ENCODE measurements at regions not wholly inside any gene's neighbourhood (a gene's known extent, or its start where the extent isn't known, plus 50 kb on each side); places are given as distances from the start of the nearest gene placed in this dataset.

DNA sequence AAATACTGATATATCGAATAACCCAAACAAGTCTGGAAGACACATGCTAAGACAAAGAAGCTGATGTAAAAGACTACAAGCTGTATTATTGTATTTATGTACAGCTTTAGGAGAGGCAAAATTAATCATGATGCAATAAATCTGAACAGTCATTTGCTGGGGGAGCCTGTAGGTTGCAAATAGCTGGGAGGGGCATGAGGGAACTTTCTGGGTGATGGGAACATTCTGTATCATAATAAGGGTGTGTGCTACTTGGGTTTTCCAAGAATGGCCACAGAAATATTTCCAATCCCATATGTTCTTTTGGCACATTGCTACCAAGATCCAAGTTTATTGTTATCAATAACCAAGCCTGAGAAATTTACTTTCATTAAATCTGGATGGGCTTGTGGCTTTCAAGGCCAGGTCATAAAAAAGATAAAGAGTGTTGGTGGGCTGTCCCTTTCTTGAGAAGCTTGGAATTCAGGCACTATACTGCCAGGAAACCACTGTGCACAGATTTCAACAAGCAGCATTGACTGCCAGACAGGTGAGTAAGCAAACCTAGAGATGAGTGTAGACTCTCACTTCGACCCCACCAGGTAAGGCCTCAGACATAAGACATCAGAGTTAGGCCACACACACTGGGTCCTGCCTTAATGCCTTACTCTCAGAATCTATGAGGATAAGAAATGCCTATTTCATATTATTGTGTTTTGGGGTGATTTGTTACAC lies 629.7 kb upstream of the FZD8 start:
- no peak overlapping the region for H3K27ac ChIP-seq (ENCODE audit: low read depth, low read length)
- CTCF ChIA-PET = no interaction called here
- H3K9me2 ChIP-seq (ENCODE audit: insufficient read depth) = no peaks in the 10 kb centered on the region

More for the DNA sequence above, 629.7 kb upstream of the FZD8 start:
- no peaks in the 10 kb centered on the region for H3K27me3 ChIP-seq (ENCODE audit: insufficient read depth, low read length)
- TF ChIP-seq EGR1 (IDR thresholded peaks at IDR 0.05; ENCODE audit: low read depth) (no peak), JUND (IDR thresholded peaks at IDR 0.05) (no peak), SP1 (IDR thresholded peaks at IDR 0.05; ENCODE audit: low read depth) (no peak), EZH2phosphoT487 (IDR thresholded peaks at IDR 0.05; ENCODE audit: borderline replicate concordance) (no peak), POLR2A (IDR thresholded peaks at IDR 0.05; ENCODE audit: borderline replicate concordance, extremely low read depth, insufficient read depth, insufficient read length) (no peak), EZH2 (IDR thresholded peaks at IDR 0.05) (no peak), ZNF274 (IDR thresholded peaks at IDR 0.05; ENCODE audit: low read depth, low read length) (no peak), TCF7L2 (IDR thresholded peaks at IDR 0.05; ENCODE audit: borderline replicate concordance, extremely low read depth, insufficient read depth, insufficient read length) (no peak), FOSL1 (IDR thresholded peaks at IDR 0.05; ENCODE audit: low read depth) (no peak), ELF1 (IDR thresholded peaks at IDR 0.05; ENCODE audit: borderline replicate concordance, low read depth) (no peak), YY1 (IDR thresholded peaks at IDR 0.05; ENCODE audit: extremely low read depth, insufficient replicate concordance, low read depth, low read length) (no peak), RAD21 (IDR thresholded peaks at IDR 0.05; ENCODE audit: low read depth) (no peak), SIN3A (IDR thresholded peaks at IDR 0.05; ENCODE audit: low read depth) (no peak), SRF (IDR thresholded peaks at IDR 0.05; ENCODE audit: low read depth) (no peak)
- TF ChIP-seq, protein P1, sequence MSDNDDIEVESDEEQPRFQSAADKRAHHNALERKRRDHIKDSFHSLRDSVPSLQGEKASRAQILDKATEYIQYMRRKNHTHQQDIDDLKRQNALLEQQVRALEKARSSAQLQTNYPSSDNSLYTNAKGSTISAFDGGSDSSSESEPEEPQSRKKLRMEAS (IDR thresholded peaks at IDR 0.05) = no peak
- TF ChIP-seq, protein P2, sequence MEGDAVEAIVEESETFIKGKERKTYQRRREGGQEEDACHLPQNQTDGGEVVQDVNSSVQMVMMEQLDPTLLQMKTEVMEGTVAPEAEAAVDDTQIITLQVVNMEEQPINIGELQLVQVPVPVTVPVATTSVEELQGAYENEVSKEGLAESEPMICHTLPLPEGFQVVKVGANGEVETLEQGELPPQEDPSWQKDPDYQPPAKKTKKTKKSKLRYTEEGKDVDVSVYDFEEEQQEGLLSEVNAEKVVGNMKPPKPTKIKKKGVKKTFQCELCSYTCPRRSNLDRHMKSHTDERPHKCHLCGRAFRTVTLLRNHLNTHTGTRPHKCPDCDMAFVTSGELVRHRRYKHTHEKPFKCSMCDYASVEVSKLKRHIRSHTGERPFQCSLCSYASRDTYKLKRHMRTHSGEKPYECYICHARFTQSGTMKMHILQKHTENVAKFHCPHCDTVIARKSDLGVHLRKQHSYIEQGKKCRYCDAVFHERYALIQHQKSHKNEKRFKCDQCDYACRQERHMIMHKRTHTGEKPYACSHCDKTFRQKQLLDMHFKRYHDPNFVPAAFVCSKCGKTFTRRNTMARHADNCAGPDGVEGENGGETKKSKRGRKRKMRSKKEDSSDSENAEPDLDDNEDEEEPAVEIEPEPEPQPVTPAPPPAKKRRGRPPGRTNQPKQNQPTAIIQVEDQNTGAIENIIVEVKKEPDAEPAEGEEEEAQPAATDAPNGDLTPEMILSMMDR (IDR thresholded peaks at IDR 0.05 in 2 of 3, conservative IDR thresholded peaks at IDR 0.05 in 1 of 3; ENCODE audit: borderline replicate concordance in 1 of 3, insufficient read depth in 1 of 3, low read depth in 2 of 3, low read length in 2 of 3) = no peak
- TF ChIP-seq, protein P3, sequence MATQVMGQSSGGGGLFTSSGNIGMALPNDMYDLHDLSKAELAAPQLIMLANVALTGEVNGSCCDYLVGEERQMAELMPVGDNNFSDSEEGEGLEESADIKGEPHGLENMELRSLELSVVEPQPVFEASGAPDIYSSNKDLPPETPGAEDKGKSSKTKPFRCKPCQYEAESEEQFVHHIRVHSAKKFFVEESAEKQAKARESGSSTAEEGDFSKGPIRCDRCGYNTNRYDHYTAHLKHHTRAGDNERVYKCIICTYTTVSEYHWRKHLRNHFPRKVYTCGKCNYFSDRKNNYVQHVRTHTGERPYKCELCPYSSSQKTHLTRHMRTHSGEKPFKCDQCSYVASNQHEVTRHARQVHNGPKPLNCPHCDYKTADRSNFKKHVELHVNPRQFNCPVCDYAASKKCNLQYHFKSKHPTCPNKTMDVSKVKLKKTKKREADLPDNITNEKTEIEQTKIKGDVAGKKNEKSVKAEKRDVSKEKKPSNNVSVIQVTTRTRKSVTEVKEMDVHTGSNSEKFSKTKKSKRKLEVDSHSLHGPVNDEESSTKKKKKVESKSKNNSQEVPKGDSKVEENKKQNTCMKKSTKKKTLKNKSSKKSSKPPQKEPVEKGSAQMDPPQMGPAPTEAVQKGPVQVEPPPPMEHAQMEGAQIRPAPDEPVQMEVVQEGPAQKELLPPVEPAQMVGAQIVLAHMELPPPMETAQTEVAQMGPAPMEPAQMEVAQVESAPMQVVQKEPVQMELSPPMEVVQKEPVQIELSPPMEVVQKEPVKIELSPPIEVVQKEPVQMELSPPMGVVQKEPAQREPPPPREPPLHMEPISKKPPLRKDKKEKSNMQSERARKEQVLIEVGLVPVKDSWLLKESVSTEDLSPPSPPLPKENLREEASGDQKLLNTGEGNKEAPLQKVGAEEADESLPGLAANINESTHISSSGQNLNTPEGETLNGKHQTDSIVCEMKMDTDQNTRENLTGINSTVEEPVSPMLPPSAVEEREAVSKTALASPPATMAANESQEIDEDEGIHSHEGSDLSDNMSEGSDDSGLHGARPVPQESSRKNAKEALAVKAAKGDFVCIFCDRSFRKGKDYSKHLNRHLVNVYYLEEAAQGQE (IDR thresholded peaks at IDR 0.05; ENCODE audit: low read depth) = no peak
- TF ChIP-seq, protein P4, sequence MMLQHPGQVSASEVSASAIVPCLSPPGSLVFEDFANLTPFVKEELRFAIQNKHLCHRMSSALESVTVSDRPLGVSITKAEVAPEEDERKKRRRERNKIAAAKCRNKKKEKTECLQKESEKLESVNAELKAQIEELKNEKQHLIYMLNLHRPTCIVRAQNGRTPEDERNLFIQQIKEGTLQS (IDR thresholded peaks at IDR 0.05) = no peak
- H3K4me1 ChIP-seq (ENCODE audit: control insufficient read depth in 1 of 2, insufficient read depth in 2 of 2, low read length in 2 of 2) = no peaks in the 10 kb centered on the region
- H3K9me3 ChIP-seq (ENCODE audit: control insufficient read depth in 1 of 2, insufficient read depth in 1 of 2, low read depth in 1 of 2, low read length in 2 of 2) = peaks cover 14 to 21% of the 10 kb centered on the region in 2 experiments; a peak in 3 of 4 replicates
- H2AFZ ChIP-seq (ENCODE audit: low read depth, low read length, poor library complexity, severe bottlenecking) = no peak overlapping the region
- H3K9ac ChIP-seq (ENCODE audit: low read length) = no peak overlapping the region
- no peaks in the 10 kb centered on the region for H3K36me3 ChIP-seq (ENCODE audit: control insufficient read depth in 1 of 2, insufficient read depth in 2 of 2, low read length in 2 of 2)
- ChIA-PET RAD21 (ENCODE audit: low non-redundant PET in 1 of 2, low total read pairs in 2 of 2, uncharacterized antibody in 2 of 2, unreplicated experiment in 2 of 2) (no interaction called here), POLR2A (no interaction called here)
- no TSS peak for BruUV-seq (replicated peaks)
- H3K4me3 ChIP-seq (replicated peaks in 1 of 2; ENCODE audit: low read depth in 1 of 2, low read length in 2 of 2) = no peak overlapping the region
- no peak overlapping the region for H3K4me2 ChIP-seq (ENCODE audit: low read length)
- no peak for DNase-seq (ENCODE audit: low read depth, low spot score)
- no peaks in the 10 kb centered on the region for H3K79me2 ChIP-seq (ENCODE audit: insufficient read depth, low read length)
- H4K20me1 ChIP-seq (ENCODE audit: insufficient read depth) = no peaks in the 10 kb centered on the region
- ATAC-seq = no peak
- intact Hi-C loops (cut with micrococcal nuclease) = no loop called here
